Type B pancreatic cell (in vitro differentiated cells): ENCODE measurements at regions not wholly inside any gene's neighbourhood (a gene's known extent, or its start where the extent isn't known, plus 50 kb on each side); places are given as distances from the start of the nearest gene placed in this dataset.

Source experiments
- DNase-seq: peaks from one replicate; pipeline ENCODE4 v3.0.0; 2021; ENCODE audit warnings: mixed read lengths; ENCODE audit not compliant: unreplicated experiment; ENCODE audit errors: extremely low spot score
- H3K27ac Mint-ChIP-seq: 2 replicates; pipeline ENCODE4 v1.8.0; 2021; ENCODE audit warnings: mild to moderate bottlenecking, mixed read lengths
- H3K27me3 Mint-ChIP-seq: 2 replicates; pipeline ENCODE4 v1.8.0; 2021; ENCODE audit warnings: mixed read lengths
- H3K36me3 Mint-ChIP-seq: 2 replicates; pipeline ENCODE4 v1.8.0; 2021; ENCODE audit warnings: mixed read lengths
- H3K4me1 Mint-ChIP-seq: one replicate; pipeline ENCODE4 v1.8.0; 2021; ENCODE audit warnings: mixed read lengths; ENCODE audit not compliant: unreplicated experiment
- H3K4me3 Mint-ChIP-seq: 2 replicates; pipeline ENCODE4 v1.8.0; 2021; ENCODE audit warnings: mild to moderate bottlenecking, mixed read lengths
- H3K9me3 Mint-ChIP-seq: 2 replicates; pipeline ENCODE4 v1.8.0; 2021; ENCODE audit warnings: mixed read lengths
- TF ChIP-seq, protein P1 (sequence below): fragments of 200-600 bp; sonication (generic); conservative IDR thresholded peaks from 2 replicates; pipeline ENCODE4 v1.5.0; 2021; ENCODE audit warnings: antibody characterized with exemption, mild to moderate bottlenecking

DNA sequence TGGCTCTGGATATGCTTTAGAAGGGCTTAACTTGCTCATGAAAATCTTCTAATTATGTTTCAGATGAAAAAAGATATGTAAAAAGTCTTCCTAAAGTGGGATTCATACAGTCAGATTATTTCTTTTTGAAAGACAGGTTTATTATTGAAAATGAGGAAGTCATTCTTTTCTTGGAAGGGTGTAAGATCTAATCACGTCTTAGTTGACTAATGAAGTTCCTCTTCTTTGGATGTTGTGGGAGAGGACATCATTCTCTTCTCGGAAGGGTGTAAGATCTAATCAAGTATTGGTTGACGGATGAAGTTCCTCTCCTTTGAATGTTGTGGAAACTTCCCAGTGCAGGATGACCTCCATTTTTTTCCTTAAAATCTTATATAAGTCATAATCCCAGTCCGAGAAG is 74.9 kb downstream of the ALG10 start:
- Mint-ChIP-seq H3K4me1 (no peaks in the 10 kb centered on the region), H3K27me3 (no peaks in the 10 kb centered on the region), H3K27ac (no peak overlapping the region), H3K9me3 (peaks cover under 1% of the 10 kb centered on the region), H3K36me3 (no peaks in the 10 kb centered on the region), H3K4me3 (no peak overlapping the region)
- no peak for DNase-seq
- TF ChIP-seq, protein P1, sequence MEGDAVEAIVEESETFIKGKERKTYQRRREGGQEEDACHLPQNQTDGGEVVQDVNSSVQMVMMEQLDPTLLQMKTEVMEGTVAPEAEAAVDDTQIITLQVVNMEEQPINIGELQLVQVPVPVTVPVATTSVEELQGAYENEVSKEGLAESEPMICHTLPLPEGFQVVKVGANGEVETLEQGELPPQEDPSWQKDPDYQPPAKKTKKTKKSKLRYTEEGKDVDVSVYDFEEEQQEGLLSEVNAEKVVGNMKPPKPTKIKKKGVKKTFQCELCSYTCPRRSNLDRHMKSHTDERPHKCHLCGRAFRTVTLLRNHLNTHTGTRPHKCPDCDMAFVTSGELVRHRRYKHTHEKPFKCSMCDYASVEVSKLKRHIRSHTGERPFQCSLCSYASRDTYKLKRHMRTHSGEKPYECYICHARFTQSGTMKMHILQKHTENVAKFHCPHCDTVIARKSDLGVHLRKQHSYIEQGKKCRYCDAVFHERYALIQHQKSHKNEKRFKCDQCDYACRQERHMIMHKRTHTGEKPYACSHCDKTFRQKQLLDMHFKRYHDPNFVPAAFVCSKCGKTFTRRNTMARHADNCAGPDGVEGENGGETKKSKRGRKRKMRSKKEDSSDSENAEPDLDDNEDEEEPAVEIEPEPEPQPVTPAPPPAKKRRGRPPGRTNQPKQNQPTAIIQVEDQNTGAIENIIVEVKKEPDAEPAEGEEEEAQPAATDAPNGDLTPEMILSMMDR, result no peak

DNA sequence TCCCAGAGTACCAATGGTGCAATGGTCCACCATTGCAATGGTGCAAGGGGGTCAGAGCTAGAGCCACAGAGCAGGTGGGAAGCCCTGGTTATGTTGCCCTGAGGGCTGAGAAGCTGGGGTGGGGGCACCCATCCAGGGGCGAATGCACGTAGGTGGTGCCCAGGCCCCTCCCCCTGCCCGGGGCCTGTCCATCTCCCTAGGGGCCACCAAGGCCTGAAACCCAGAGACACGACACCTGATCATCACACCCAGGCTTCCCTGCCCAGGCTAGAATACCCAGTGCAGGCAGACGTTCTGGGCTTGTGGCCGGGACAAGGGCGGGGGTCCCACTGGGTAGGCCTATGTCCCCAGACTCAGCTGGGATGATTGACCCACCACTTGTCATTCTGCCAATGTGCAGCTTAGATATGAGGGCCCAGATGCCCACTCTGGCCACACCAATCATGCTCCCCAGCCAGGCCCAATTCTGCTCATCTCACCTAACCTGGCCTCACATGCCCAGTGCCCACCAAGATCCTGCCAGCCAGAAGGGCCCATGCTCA is 83.2 kb downstream of the ALG10 start:
- H3K36me3 Mint-ChIP-seq, result no peaks in the 10 kb centered on the region
- H3K27me3 Mint-ChIP-seq, result no peaks in the 10 kb centered on the region
- H3K27ac Mint-ChIP-seq, result no peak overlapping the region
- H3K4me1 Mint-ChIP-seq, result no peaks in the 10 kb centered on the region
- H3K4me3 Mint-ChIP-seq, result no peak overlapping the region
- TF ChIP-seq, protein P1, result no peak
- DNase-seq, result no peak
- peaks cover 13% of the 10 kb centered on the region for H3K9me3 Mint-ChIP-seq

DNA sequence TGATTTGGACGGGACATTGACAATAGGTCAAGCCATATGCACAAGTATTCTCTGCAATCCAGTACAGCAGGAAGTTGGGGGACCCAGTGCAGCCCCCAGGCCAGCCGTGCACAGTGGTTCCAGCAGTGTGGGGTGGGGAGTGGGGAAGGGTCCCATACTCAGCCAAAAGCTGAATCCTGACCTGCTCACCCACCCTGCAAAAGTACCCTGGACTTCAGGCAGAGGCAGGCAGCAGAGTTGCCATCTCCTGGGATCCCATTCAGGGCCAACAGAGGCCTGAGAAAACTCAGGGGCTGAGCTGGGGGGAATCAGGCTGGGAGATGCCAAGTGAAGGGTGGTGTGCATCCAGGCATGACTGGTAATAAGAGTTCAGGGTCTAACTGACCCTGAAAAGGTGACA is 83.9 kb downstream of the ALG10 start:
- Mint-ChIP-seq H3K9me3 (peaks cover 19% of the 10 kb centered on the region), H3K27ac (no peak overlapping the region), H3K27me3 (no peaks in the 10 kb centered on the region), H3K4me3 (no peak overlapping the region), H3K4me1 (no peaks in the 10 kb centered on the region), H3K36me3 (no peaks in the 10 kb centered on the region)
- no peak for DNase-seq
- TF ChIP-seq, protein P1, result no peak

DNA sequence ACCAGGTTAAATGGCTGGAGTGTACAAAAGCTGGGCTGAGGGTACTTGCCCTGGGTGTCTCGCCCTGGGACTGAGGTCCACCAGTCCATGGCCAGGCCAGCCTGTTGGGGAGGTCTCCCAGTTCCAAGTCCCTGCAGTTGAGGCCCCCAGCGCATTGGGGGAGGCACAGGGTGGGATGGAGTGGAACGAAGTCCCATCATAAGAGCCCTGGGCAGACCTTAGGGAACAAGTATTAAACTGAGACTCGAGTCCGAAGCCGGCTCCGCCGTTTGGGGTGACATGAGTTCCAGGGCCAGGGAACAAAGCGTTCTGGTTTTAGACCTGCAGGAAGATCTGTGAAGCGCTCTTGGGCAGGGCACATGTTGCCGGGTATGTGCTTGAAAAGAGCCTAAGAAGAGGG is 84.7 kb downstream of the ALG10 start:
- no peak overlapping the region for H3K4me3 Mint-ChIP-seq
- H3K27me3 Mint-ChIP-seq, result no peaks in the 10 kb centered on the region
- no peaks in the 10 kb centered on the region for H3K4me1 Mint-ChIP-seq
- H3K9me3 Mint-ChIP-seq, result peaks cover 19% of the 10 kb centered on the region
- TF ChIP-seq, protein P1, result no peak
- H3K36me3 Mint-ChIP-seq, result no peaks in the 10 kb centered on the region
- no peak overlapping the region for H3K27ac Mint-ChIP-seq
- DNase-seq, result no peak

DNA sequence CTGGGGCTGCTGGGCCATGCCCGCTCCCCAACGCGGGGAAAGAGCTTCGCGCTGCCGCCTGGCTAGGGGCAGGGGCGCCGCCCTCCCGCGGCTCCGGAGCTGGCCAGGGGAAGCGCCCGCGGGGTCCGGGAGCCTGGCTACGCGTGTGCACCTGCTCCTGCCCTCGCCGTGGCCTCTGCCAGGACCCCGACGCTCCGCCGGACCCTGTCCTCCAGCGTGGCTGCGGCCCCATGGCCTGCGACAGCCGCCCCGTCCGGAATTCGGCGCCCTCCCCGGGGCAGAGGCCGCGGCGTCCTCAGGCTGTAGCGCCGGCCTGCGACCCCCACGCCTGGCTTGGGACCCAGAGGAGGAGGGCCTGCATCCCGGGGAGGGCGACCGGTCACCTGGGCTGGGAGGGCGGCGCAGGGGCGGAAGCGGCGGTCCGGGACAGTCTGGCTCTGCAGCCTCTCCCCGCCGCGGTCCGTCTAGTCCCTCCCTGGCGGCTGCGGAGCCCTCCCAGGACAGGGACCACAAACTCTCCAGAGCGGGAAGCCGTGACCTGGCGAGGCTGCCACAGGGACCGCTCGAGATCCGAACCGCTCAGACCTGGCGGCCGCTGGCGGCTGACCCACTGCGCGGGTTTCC is 85.6 kb downstream of the ALG10 start:
- H3K27ac Mint-ChIP-seq, result no peak overlapping the region
- no peaks in the 10 kb centered on the region for H3K4me1 Mint-ChIP-seq
- TF ChIP-seq, protein P1, result no peak
- H3K36me3 Mint-ChIP-seq, result no peaks in the 10 kb centered on the region
- no peak for DNase-seq
- peaks cover 12% of the 10 kb centered on the region for H3K9me3 Mint-ChIP-seq
- H3K27me3 Mint-ChIP-seq, result no peaks in the 10 kb centered on the region
- H3K4me3 Mint-ChIP-seq, result no peak overlapping the region
